H9 (cell line): ENCODE measurements at regions not wholly inside any gene's neighbourhood (a gene's known extent, or its start where the extent isn't known, plus 50 kb on each side); places are given as distances from the start of the nearest gene placed in this dataset.

Source experiments
- DNase-seq: peaks from one replicate; pipeline ENCODE4 v3.0.0-alpha.2; 2017
- H2AFZ ChIP-seq: one replicate; pipeline ENCODE4 v1.6.1; 2013; ENCODE audit warnings: mild to moderate bottlenecking, low read length, control low read depth, moderate library complexity
- H2AK5ac ChIP-seq: 2 replicates; pipeline ENCODE4 v1.6.1; 2013; ENCODE audit warnings: low read length, control low read depth, mixed read lengths; ENCODE audit not compliant: insufficient read length
- H2BK120ac ChIP-seq: one replicate; pipeline ENCODE4 v1.6.1; 2013; ENCODE audit warnings: low read depth, mild to moderate bottlenecking, low read length, control low read depth, inconsistent platforms; ENCODE audit not compliant: poor library complexity, severe bottlenecking
- H2BK12ac ChIP-seq: 2 replicates; pipeline ENCODE4 v1.6.1; 2013; ENCODE audit warnings: low read length, control low read depth, mixed read lengths, low read depth; ENCODE audit not compliant: insufficient read length
- H2BK15ac ChIP-seq: 2 replicates; pipeline ENCODE4 v1.6.1; 2013; ENCODE audit warnings: low read depth, low read length, control low read depth
- H2BK20ac ChIP-seq: one replicate; pipeline ENCODE4 v1.6.1; 2013; ENCODE audit warnings: low read depth, mild to moderate bottlenecking, low read length, control low read depth, inconsistent platforms; ENCODE audit not compliant: poor library complexity, severe bottlenecking
- H2BK5ac ChIP-seq: 2 replicates; pipeline ENCODE4 v1.6.1; 2013; ENCODE audit warnings: low read length, control low read depth, mixed read lengths; ENCODE audit not compliant: insufficient read length
- H3K14ac ChIP-seq: 2 replicates; pipeline ENCODE4 v1.6.1; 2013; ENCODE audit warnings: low read length, control low read depth; ENCODE audit not compliant: insufficient read depth
- H3K18ac ChIP-seq: 2 replicates; pipeline ENCODE4 v1.6.1; 2013; ENCODE audit warnings: low read depth, mild to moderate bottlenecking, mixed read lengths, low read length, control low read depth; ENCODE audit not compliant: insufficient read length
- H3K23ac ChIP-seq: 2 replicates; pipeline ENCODE4 v1.6.1; 2013; ENCODE audit warnings: low read length, control low read depth, mixed read lengths, low read depth; ENCODE audit not compliant: insufficient read length
- H3K23me2 ChIP-seq: 2 replicates; pipeline ENCODE4 v1.6.1; 2013; ENCODE audit warnings: low read depth, mild to moderate bottlenecking, mixed read lengths, low read length, control low read depth; ENCODE audit not compliant: insufficient read length, poor library complexity, severe bottlenecking
- H3K27ac ChIP-seq: 2 replicates; pipeline ENCODE4 v1.5.1; 2013; ENCODE audit warnings: low read length, control low read depth, mixed read lengths, low read depth; ENCODE audit not compliant: insufficient read length
- H3K27me3 ChIP-seq: 2 replicates; pipeline ENCODE4 v1.6.1; 2013; ENCODE audit warnings: low read length, control low read depth, inconsistent platforms; ENCODE audit not compliant: insufficient read depth
- H3K4ac ChIP-seq: 2 replicates; pipeline ENCODE4 v1.6.1; 2013; ENCODE audit warnings: low read depth, mild to moderate bottlenecking, control low read depth, inconsistent platforms, low read length, moderate library complexity
- H3K4me1 ChIP-seq: 2 replicates; pipeline ENCODE4 v1.6.1; 2013; ENCODE audit warnings: low read length, control low read depth, inconsistent platforms; ENCODE audit not compliant: insufficient read depth
- H3K4me2 ChIP-seq: 2 replicates; pipeline ENCODE4 v1.6.1; 2013; ENCODE audit warnings: low read length, control low read depth, mixed read lengths; ENCODE audit not compliant: insufficient read length, insufficient read depth
- H3K56ac ChIP-seq: 2 replicates; pipeline ENCODE4 v1.6.1; 2013; ENCODE audit warnings: low read depth, mild to moderate bottlenecking, mixed read lengths, low read length, control low read depth; ENCODE audit not compliant: insufficient read length
- H3K79me1 ChIP-seq: 2 replicates; pipeline ENCODE4 v1.6.1; 2013; ENCODE audit warnings: low read depth, mild to moderate bottlenecking, moderate library complexity, low read length, control low read depth, inconsistent platforms; ENCODE audit not compliant: insufficient read depth, poor library complexity, severe bottlenecking
- H3K79me2 ChIP-seq: 2 replicates; pipeline ENCODE4 v1.6.1; 2013; ENCODE audit warnings: low read length, control low read depth, inconsistent platforms; ENCODE audit not compliant: insufficient read depth
- H3K9ac ChIP-seq: 2 replicates; pipeline ENCODE4 v1.6.1; 2013; ENCODE audit warnings: low read length, control low read depth, mixed read lengths; ENCODE audit not compliant: insufficient read length; ENCODE audit errors: extremely low read depth
- H3K9me3 ChIP-seq: one replicate; pipeline ENCODE4 v1.6.1; 2013; ENCODE audit warnings: low read depth, low read length, inconsistent platforms; ENCODE audit not compliant: control insufficient read depth
- H3T11ph ChIP-seq: one replicate; pipeline ENCODE4 v1.6.1; 2013; ENCODE audit warnings: mild to moderate bottlenecking, low read length, control low read depth, inconsistent platforms
- H4K20me1 ChIP-seq: one replicate; pipeline ENCODE4 v1.6.1; 2013; ENCODE audit not compliant: control insufficient read depth, insufficient read length, insufficient read depth
- H4K5ac ChIP-seq: 2 replicates; pipeline ENCODE4 v1.6.1; 2013; ENCODE audit warnings: low read depth, mild to moderate bottlenecking, mixed read lengths, low read length, control low read depth; ENCODE audit not compliant: insufficient read length
- H4K8ac ChIP-seq: replicated peaks from 2 replicates; pipeline ENCODE4 v1.6.1; 2013; ENCODE audit warnings: low read length, control low read depth, mixed read lengths, low read depth; ENCODE audit not compliant: insufficient read length
- H4K91ac ChIP-seq: 2 replicates; pipeline ENCODE4 v1.6.1; 2013; ENCODE audit warnings: low read depth, mild to moderate bottlenecking, moderate library complexity, mixed read lengths, low read length, control low read depth; ENCODE audit not compliant: insufficient read length
- H3K27ac Mint-ChIP-seq, 3 experiments: 2 replicates in 2 of 3; 3 replicates in 1 of 3; pipeline ENCODE4 v1.8.0; 2020 to 2021; ENCODE audit warnings: mixed read lengths in 3 of 3, mild to moderate bottlenecking in 1 of 3, moderate library complexity in 1 of 3
- H3K27me3 Mint-ChIP-seq: 2 replicates; pipeline ENCODE4 v1.8.0; 2021; ENCODE audit warnings: low read depth, mild to moderate bottlenecking, moderate library complexity, mixed read lengths
- H3K36me3 Mint-ChIP-seq, 3 experiments: 2 replicates in 2 of 3; 3 replicates in 1 of 3; pipeline ENCODE4 v1.8.0; 2020 to 2021; ENCODE audit warnings: low read depth in 3 of 3, mixed read lengths in 3 of 3; ENCODE audit not compliant: insufficient read depth in 1 of 3
- H3K4me1 Mint-ChIP-seq, 2 experiments: 2 replicates each; pipeline ENCODE4 v1.8.0; 2020; ENCODE audit warnings: mixed read lengths in 2 of 2
- H3K4me3 Mint-ChIP-seq, 2 experiments: 2 replicates in 1 of 2; 3 replicates in 1 of 2; pipeline ENCODE4 v1.8.0; 2020 to 2021; ENCODE audit warnings: mild to moderate bottlenecking in 2 of 2, mixed read lengths in 2 of 2, moderate library complexity in 1 of 2
- H3K9me3 Mint-ChIP-seq, 2 experiments: 2 replicates in 1 of 2; 3 replicates in 1 of 2; pipeline ENCODE4 v1.8.0; 2020; ENCODE audit warnings: mild to moderate bottlenecking in 2 of 2, mixed read lengths in 2 of 2, moderate library complexity in 1 of 2
- CTCF ChIP-seq: fragments of 200-600 bp; sonication (generic); conservative IDR thresholded peaks from 3 replicates; pipeline ENCODE4 v1.8.0; 2021; ENCODE audit warnings: antibody characterized with exemption, mild to moderate bottlenecking
- WGBS: extraction: QIAGEN DNeasy Blood & Tissue Kit; methylation state at CpG from one replicate; pipeline ENCODE4 v1.1.7; 2013; ENCODE audit warnings: missing lambda C conversion rate, low lambda C conversion rate, mixed read lengths; ENCODE audit not compliant: insufficient read length; ENCODE audit errors: extremely low coverage; 5-methylcytosine and 5-hydroxymethylcytosine counted together

- DNase-seq, result no peak
- Histone ChIP-seq H3K4me1 (peaks cover 3% of the 10 kb centered on the region; the same call in 1 of the 2 replicates), H2AFZ (no peak overlapping the region), H3K79me2 (no peaks in the 10 kb centered on the region), H3K18ac (no peak overlapping the region), H4K20me1 (no peaks in the 10 kb centered on the region), H2BK5ac (no peak overlapping the region), H4K8ac (no peak overlapping the region), H3K56ac (no peak overlapping the region), H3K4me2 (no peak overlapping the region), H4K91ac (no peak overlapping the region), H2BK15ac (no peak overlapping the region), H3K4ac (no peak overlapping the region), H3K14ac (no peak overlapping the region), H3K27me3 (no peaks in the 10 kb centered on the region; the same call in 1 of the 2 replicates), H3T11ph (no peak overlapping the region), H3K23me2 (no peaks in the 10 kb centered on the region), H3K23ac (no peak overlapping the region), H2AK5ac (no peak overlapping the region), H2BK20ac (no peak overlapping the region), H3K9me3 (no peaks in the 10 kb centered on the region), H3K9ac (no peak overlapping the region), H2BK12ac (no peak overlapping the region), H3K27ac (no peak overlapping the region), H3K79me1 (no peaks in the 10 kb centered on the region), H2BK120ac (no peak overlapping the region), H4K5ac (no peak overlapping the region)
- Mint-ChIP-seq H3K27me3 (no peaks in the 10 kb centered on the region), H3K27ac (no peak overlapping the region; a peak in 1 of 7 replicates), H3K9me3 (peaks cover 16 to 22% of the 10 kb centered on the region in 2 experiments), H3K4me1 (peaks cover 14% of the 10 kb centered on the region in 2 experiments), H3K4me3 (no peak overlapping the region), H3K36me3 (peaks cover 9 to 22% (median 12%) of the 10 kb centered on the region in 3 experiments)
- no peak for TF ChIP-seq CTCF
- WGBS, result no CpG with 5 or more reads among the region's 4 CpGs
These were observed 70.0 kb upstream of the FAT3 start for GRCh38 chr11:92154611-92155010.
